ENCODE measurements at regions not wholly inside any gene's neighbourhood (a gene's known extent, or its start where the extent isn't known, plus 50 kb on each side); places are given as distances from the start of the nearest gene placed in this dataset.
A peak's percentile ranks its signal among the peaks of the same experiment; 100 is the strongest.
"Not testable (repeated sequence)": the region's sequence is repeated elsewhere in the genome, so short reads cannot be mapped to it uniquely, and the experiment has no call there.

GRCh38 chr14:37848985-37849621 is 253.7 kb downstream of the TTC6 start:
- DNase-seq, result no peak

- DNase-seq, result no peak
These were observed 255.6 kb downstream of the TTC6 start for GRCh38 chr14:37851054-37851453.

GRCh38 chr14:37855871-37856270 is 260.4 kb downstream of the TTC6 start:
- DNase-seq, result no peak

- no peak for DNase-seq
These were observed 262.4 kb downstream of the TTC6 start for GRCh38 chr14:37857774-37858266.

- DNase-seq, result no peak
These were observed 263.3 kb downstream of the TTC6 start for GRCh38 chr14:37858733-37859132.

GRCh38 chr14:37859177-37859576 is 263.7 kb downstream of the TTC6 start:
- DNase-seq, result no peak

- DNase-seq, result no peak
These were observed 266.8 kb downstream of the TTC6 start for GRCh38 chr14:37862263-37862662.

GRCh38 chr14:37864128-37864527 is 268.7 kb downstream of the TTC6 start:
- no peak for DNase-seq

GRCh38 chr14:37864861-37865718 is 269.7 kb downstream of the TTC6 start:
- no peak for DNase-seq

- DNase-seq, result peak; percentile 0
These were observed 270.5 kb downstream of the TTC6 start for GRCh38 chr14:37865719-37866549.

- no peak for DNase-seq
These were observed 274.2 kb downstream of the TTC6 start for GRCh38 chr14:37869633-37870032.

- DNase-seq, result no peak
These were observed 274.7 kb downstream of the TTC6 start for GRCh38 chr14:37870170-37870569.

GRCh38 chr14:37870632-37871346 is 275.4 kb downstream of the TTC6 start:
- no peak for DNase-seq

GRCh38 chr14:37874065-37874428 is 278.6 kb downstream of the TTC6 start:
- not testable (repeated sequence) for DNase-seq

- peak; percentile 87 for DNase-seq
These were observed 279.1 kb downstream of the TTC6 start for GRCh38 chr14:37874429-37875109.

GRCh38 chr14:37888234-37888633 is 292.8 kb downstream of the TTC6 start:
- no peak for DNase-seq

- DNase-seq, result no peak
These were observed 293.7 kb downstream of the TTC6 start for GRCh38 chr14:37889087-37889486.

GRCh38 chr14:37890095-37890494 is 294.7 kb downstream of the TTC6 start:
- DNase-seq, result no peak

- DNase-seq, result not testable (repeated sequence)
These were observed 296.1 kb downstream of the TTC6 start for GRCh38 chr14:37891500-37891899.

GRCh38 chr14:37894463-37894862 is 299.0 kb downstream of the TTC6 start:
- no peak for DNase-seq

- DNase-seq, result no peak
These were observed 303.9 kb downstream of the TTC6 start for GRCh38 chr14:37899365-37899764.

- no peak for DNase-seq
These were observed 305.1 kb downstream of the TTC6 start for GRCh38 chr14:37900561-37900960.
